HL-60 (cell line): ENCODE measurements at regions not wholly inside any gene's neighbourhood (a gene's known extent, or its start where the extent isn't known, plus 50 kb on each side); places are given as distances from the start of the nearest gene placed in this dataset.
A peak's percentile ranks its signal among the peaks of the same experiment; 100 is the strongest.

Source experiments
- DNase-seq, 2 experiments: peaks; one replicate each; pipeline ENCODE4 v3.0.0-alpha.2; 2010 to 2020; ENCODE audit warnings: low read depth in 1 of 2, low spot score in 1 of 2
- H3K27ac ChIP-seq: fragments of 250-450 bp; sonication (Bioruptor Pico); replicated peaks from 2 replicates; pipeline ENCODE4 v1.5.1; 2020; ENCODE audit warnings: mild to moderate bottlenecking, moderate library complexity
- H3K27me3 ChIP-seq: fragments of 250-450 bp; sonication (Bioruptor Pico); 2 replicates; pipeline ENCODE4 v1.5.1; 2021; ENCODE audit warnings: mild to moderate bottlenecking, moderate library complexity; ENCODE audit not compliant: insufficient read depth, poor library complexity, severe bottlenecking
- H3K4me3 ChIP-seq: replicated peaks from 2 replicates; pipeline ENCODE4 v1.5.1; 2011; ENCODE audit warnings: mild to moderate bottlenecking, control low read depth, low read length; ENCODE audit not compliant: insufficient read depth
- GABPA ChIP-seq: IDR thresholded peaks from 2 replicates; pipeline ENCODE4 v1.6.1; 2012; ENCODE audit warnings: low read depth
- POLR2AphosphoS5 ChIP-seq: IDR thresholded peaks from 2 replicates; pipeline ENCODE4 v1.6.1; 2012; ENCODE audit warnings: low read depth
- SPI1 ChIP-seq: IDR thresholded peaks from 2 replicates; pipeline ENCODE4 v1.6.1; 2012; ENCODE audit warnings: low read depth, mild to moderate bottlenecking, borderline replicate concordance
- TF ChIP-seq, protein P1 (sequence below): IDR thresholded peaks from 2 replicates; pipeline ENCODE4 v1.6.1; 2012; ENCODE audit warnings: low read depth; ENCODE audit not compliant: insufficient replicate concordance
- TF ChIP-seq, protein P2 (sequence below): IDR thresholded peaks from one replicate; pipeline ENCODE4 v1.5.1; 2011; ENCODE audit warnings: low read length, control low read depth, inconsistent platforms; ENCODE audit not compliant: insufficient read depth

DNA sequence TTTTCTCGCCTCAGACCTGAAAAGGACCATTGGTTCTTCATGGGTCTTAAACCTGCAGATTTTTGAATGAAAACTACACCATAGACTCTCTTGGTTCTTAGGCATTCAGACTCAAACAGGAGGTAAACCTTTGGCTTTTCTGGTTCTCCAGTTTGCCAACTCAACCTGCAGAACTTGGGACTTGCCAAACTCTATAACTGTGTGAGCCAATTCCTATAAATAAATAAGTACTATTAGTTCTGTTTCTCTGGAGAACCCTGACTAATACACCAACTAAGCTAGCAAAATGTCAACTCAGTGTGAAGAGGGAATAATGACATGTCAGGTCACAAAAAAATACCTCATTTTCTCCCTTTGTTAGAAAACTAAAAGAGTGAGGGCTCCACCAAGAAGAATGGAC lies 374.6 kb downstream of the RAB28 start:
- H3K27ac ChIP-seq = no peak overlapping the region
- H3K27me3 ChIP-seq = no peaks in the 10 kb centered on the region
- H3K4me3 ChIP-seq = no peak overlapping the region
- DNase-seq = no peak
- TF ChIP-seq, protein P1, sequence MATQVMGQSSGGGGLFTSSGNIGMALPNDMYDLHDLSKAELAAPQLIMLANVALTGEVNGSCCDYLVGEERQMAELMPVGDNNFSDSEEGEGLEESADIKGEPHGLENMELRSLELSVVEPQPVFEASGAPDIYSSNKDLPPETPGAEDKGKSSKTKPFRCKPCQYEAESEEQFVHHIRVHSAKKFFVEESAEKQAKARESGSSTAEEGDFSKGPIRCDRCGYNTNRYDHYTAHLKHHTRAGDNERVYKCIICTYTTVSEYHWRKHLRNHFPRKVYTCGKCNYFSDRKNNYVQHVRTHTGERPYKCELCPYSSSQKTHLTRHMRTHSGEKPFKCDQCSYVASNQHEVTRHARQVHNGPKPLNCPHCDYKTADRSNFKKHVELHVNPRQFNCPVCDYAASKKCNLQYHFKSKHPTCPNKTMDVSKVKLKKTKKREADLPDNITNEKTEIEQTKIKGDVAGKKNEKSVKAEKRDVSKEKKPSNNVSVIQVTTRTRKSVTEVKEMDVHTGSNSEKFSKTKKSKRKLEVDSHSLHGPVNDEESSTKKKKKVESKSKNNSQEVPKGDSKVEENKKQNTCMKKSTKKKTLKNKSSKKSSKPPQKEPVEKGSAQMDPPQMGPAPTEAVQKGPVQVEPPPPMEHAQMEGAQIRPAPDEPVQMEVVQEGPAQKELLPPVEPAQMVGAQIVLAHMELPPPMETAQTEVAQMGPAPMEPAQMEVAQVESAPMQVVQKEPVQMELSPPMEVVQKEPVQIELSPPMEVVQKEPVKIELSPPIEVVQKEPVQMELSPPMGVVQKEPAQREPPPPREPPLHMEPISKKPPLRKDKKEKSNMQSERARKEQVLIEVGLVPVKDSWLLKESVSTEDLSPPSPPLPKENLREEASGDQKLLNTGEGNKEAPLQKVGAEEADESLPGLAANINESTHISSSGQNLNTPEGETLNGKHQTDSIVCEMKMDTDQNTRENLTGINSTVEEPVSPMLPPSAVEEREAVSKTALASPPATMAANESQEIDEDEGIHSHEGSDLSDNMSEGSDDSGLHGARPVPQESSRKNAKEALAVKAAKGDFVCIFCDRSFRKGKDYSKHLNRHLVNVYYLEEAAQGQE = no peak
- TF ChIP-seq SPI1 (no peak), GABPA (no peak), POLR2AphosphoS5 (no peak)
- TF ChIP-seq, protein P2, sequence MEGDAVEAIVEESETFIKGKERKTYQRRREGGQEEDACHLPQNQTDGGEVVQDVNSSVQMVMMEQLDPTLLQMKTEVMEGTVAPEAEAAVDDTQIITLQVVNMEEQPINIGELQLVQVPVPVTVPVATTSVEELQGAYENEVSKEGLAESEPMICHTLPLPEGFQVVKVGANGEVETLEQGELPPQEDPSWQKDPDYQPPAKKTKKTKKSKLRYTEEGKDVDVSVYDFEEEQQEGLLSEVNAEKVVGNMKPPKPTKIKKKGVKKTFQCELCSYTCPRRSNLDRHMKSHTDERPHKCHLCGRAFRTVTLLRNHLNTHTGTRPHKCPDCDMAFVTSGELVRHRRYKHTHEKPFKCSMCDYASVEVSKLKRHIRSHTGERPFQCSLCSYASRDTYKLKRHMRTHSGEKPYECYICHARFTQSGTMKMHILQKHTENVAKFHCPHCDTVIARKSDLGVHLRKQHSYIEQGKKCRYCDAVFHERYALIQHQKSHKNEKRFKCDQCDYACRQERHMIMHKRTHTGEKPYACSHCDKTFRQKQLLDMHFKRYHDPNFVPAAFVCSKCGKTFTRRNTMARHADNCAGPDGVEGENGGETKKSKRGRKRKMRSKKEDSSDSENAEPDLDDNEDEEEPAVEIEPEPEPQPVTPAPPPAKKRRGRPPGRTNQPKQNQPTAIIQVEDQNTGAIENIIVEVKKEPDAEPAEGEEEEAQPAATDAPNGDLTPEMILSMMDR = no peak

DNA sequence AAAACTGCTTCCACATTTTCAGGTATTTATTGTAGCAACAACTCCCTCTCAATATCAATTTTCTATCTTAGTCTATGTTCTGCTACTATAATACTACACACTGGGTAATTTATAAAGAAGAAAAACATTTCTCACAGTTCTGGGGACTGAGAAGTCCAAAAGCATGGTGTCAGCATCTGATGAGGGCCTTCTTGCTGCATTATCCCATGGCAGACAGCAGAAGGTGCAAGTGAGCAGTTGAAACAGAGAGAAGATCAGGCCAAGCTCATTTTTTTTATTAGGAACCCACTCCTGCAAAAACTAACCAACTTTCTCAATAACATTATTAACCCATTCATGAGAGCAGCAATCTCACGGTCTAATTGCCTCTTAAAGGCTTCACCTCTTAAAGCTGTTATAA lies 376.0 kb downstream of the RAB28 start:
- no peak for DNase-seq
- TF ChIP-seq, protein P1 = no peak
- TF ChIP-seq, protein P2 = peak; percentile 5
- TF ChIP-seq GABPA (no peak), SPI1 (no peak)
- Histone ChIP-seq H3K27me3 (no peaks in the 10 kb centered on the region), H3K27ac (no peak overlapping the region), H3K4me3 (no peak overlapping the region)

DNA sequence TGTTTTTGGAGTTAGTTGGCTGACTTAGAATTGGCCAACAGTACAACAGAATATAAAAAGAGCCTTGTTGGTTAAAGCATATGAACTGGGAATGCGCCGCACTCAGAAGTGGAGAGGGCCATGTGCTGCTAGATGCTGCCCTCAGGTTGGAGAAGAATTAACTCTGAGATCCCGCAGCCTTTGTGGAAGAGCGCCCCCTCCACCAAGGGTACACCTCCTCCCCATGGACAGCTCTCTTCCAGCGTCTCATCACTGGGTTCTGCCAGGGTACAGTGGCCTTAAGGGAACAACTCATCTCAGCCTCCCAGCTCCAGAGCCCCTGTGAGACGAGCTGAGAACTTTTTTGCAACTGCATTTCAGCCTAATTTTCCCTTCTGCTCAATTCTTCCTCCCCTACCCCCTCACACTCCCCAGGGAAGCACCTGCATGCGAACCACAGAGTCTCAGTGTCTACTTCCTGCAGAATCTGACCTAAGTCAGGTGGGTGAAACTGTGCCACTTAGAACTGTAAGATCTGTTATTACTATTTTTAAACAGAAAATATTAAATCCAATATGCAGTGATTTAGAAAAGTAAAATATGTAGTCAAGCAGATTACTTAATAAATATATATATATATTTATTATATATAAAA lies 380.6 kb downstream of the RAB28 start:
- H3K27ac ChIP-seq = no peak overlapping the region
- DNase-seq = no peak
- H3K27me3 ChIP-seq = no peaks in the 10 kb centered on the region
- TF ChIP-seq, protein P1 = no peak
- TF ChIP-seq, protein P2 = no peak
- no peak for TF ChIP-seq POLR2AphosphoS5
- no peak for TF ChIP-seq SPI1
- no peak for TF ChIP-seq GABPA
- H3K4me3 ChIP-seq = no peak overlapping the region
